GM19467 (cell line): ENCODE measurements at regions not wholly inside any gene's neighbourhood (a gene's known extent, or its start where the extent isn't known, plus 50 kb on each side); places are given as distances from the start of the nearest gene placed in this dataset.
"Not testable (repeated sequence)": the region's sequence is repeated elsewhere in the genome, so short reads cannot be mapped to it uniquely, and the experiment has no call there.

Source experiments
- ATAC-seq: cut with Tn5 transposase; IDR thresholded peaks from one replicate; pipeline ENCODE4 v1.9.1; 2021; ENCODE audit warnings: mild to moderate bottlenecking, moderate library complexity; ENCODE audit not compliant: unreplicated experiment

DNA sequence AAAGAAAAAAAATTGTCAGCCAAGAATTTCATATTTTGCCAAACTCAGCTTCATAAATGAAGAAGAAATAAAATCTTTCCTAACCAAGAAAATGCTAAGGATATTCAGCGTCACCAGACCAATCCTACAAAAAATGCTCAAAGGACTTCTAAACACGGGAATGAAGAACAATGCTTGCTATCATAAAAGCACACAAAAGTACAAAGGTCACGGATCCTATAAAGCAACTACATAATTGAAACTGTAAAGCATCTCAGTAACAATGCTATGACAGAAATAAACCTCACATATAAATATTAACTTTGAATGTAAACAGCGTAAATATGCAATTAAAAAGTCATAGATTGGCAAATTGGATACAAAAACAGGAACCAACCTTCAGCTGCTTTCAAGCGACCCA lies 1314.6 kb upstream of the GYPC start:
- ATAC-seq = no peak

DNA sequence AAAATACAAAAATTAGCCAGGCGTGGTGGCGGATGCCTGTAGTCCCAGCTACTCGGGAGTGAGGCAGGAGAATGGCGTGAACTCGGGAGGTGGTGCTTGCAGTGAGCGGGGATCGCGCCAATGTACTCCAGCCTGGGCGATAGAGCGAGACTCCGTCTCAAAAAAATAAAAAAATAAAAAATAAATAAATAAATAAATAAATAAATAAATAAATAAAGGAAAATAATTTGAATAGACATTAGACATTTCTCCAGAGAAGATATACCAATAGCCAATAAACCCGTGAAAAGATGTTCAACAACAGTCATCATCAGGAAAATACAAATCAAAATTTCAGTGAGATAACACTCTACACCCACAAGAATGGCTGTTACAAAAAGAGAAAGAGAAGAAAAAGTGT lies 1302.4 kb upstream of the GYPC start:
- ATAC-seq = not testable (repeated sequence)

DNA sequence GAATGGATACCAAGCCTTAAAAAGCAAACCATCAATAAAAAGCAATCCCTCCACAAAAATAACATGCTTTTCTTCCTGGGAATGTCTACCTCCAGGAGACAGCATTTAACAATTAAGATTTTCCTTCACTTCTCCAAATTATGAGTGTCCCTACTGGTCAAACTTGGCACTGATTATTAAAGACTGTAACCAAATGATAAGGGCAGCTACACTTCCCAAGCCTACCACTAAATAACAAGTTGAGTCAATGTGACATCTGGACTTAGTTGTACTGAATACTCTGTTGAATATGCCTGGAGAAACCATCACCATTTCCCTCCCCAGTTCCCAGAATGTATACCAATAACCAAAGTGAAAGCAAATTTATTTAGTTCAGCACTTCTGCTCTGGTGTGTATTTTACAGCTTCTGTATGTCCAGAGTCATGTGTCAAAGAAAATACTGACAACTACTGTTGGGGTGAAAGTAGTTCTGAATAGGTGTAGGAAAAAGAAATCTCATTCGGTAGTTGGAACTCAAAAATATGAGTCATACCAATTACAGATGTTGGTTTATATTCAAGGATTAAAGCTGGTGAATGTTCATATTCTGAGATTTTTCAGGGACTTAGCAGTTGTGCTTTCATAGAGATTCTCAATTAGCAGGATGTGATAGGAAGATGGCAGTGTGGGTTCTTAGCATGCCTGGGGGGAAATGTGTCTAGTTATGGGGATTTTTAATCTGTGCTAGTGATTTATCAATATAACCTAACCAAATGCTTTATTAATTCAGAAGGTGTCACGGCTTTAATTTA lies 1291.6 kb upstream of the GYPC start:
- no peak for ATAC-seq

DNA sequence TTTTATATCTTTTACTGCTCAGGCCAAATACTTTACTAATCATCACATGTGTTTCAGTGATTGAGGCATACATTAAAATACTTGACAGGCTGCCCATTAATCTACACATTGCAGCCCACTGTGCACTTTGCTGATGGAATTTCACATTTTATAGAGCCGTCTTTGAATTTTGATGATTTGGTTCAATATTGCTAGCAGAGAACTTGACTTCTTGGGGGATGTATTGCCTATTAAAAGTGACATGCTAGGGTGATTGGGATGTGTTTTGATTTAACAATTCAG lies 1291.0 kb upstream of the GYPC start:
- ATAC-seq = no peak

DNA sequence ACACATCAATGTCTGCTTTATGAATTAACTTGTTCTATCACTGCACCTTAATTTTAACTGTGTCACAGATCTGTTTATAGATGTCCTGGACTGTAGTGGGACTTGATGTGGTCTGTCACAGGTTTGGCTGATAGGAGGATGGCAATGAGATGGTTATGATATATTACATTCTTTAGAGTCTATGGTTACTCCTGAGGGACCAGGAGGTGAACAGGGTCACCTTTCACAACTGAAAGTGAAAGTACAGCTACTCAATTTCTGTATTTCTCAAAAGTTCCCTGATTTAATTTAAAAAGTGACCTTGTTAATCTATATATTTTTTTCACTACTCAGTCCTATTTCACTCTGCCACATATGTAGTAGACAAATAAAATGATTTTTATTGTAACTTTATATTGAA lies 1284.1 kb upstream of the GYPC start:
- ATAC-seq = no peak

DNA sequence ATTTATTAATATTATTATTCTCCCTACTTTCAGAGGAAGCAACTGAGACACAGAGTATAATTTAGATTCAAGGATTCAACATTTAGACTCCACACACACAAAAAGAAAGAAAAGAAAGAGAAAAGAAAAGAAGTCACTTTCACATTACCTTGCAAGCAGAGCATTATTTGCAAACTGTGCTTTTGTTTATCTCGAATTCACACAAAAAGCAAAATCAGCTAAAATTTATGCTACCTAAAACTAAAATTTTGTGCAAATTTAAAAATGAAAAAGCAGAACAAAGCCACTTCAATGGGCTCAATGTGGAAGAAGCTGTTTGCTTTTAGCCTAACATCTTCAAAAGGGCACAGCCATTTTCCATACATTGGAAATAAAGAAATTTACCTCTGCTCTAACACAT lies 1282.7 kb upstream of the GYPC start:
- no peak for ATAC-seq

DNA sequence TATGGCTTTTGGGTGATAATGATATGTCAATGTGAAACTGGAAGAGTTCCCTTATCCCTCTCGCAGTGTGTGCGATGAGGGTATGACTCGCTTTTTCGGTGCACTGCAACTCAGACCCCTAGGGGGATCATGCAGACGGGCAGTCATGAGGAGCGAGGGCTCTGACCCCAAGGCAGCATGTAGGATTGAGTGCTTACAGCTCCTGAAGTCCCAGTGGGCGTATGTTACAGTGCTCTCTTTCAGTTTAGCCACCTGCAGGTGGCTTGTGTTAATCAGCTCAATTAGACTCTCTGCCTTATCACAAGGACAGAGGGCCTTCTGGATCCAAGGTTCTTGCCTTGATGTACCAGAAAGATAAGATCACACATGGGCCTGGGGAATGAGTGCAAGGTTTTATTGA lies 1269.9 kb upstream of the GYPC start:
- no peak for ATAC-seq

DNA sequence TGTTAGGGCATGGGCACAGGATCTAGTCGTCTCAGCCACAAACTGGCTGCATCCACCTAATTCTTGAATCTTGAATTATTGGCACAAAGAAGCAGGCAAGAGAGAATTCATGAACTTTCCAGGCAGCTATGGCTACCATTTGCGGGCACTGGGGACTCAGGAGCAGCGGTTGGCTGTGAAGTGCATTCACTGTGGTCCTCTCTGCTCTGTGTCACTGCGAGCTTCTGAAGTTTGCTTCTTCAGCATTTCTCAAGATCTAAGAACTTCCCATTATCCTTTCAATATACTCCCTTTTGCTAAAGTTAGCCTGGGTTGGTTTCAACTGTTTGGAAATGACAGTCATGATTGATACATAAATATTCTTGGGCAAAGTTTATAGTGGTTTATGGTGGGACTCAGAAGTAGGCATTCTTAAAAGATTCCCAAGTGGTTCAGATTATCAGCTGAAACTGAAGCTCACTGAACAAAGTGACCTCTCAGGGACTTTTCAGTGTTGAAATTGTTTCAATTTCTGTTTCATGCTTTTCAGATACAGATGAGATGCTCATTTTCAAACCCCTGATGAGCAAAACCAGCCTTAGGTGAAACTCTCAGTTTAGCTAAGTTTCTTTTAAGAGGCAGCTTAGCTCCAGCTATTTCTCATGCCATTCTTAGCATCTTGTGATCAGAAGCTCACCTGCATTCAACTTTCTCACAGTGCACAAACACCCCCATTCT lies 1258.3 kb upstream of the GYPC start:
- ATAC-seq = peak; percentile 79

DNA sequence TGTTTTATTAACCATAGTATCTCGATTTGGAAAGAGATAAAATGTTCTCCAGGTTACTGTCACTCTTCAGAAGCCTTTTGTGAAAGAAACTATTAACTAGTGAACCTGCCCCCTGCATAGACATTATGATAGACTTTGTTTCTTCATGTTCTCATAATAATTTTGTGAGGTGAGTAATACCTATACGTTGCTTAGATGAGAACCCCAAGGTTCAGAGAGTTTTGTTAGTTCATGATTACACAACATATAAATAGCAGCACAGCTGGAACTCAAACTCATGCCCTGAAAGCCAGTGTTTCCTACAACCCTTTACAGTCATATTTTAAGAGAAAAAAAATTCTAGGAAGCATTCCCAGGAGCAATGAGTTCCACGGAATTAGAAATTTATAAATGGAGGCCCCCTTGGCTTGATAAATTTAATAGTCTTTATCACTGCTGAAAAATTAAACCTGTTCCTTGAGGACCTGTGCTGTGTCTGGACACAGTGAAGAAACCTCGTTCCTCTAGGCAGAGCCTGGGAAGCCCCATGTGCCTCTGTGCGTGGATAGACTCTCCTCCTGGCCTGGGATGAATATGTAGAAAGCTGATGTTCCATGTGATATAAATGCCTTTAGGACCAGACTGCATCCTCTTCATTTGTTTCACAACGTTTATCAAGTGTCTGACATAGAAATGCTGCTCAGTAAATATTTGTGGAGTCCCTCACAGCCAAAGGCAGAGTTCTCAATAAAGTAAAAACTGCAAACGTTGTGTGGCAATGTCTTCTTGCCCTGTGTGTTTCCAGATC lies 1257.0 kb upstream of the GYPC start:
- ATAC-seq = peak; percentile 51

DNA sequence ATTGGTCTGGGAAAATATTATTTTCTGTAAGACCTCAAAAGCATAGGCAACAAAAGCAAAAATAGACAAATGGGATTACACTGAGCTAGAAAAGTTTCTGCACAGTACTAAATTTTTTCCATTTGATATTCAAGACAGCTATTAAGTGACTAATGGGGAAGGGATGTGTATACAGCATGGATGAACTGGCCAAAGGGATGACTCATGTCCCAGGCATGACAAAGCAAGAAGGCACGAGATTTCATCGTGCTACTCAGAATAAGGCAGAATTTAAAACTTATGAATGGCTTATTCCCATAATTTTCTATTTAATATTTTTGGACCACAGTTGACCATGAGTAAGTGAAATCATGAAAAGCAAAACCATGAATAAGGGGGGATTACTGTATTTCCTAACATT lies 1250.1 kb upstream of the GYPC start:
- ATAC-seq = no peak

DNA sequence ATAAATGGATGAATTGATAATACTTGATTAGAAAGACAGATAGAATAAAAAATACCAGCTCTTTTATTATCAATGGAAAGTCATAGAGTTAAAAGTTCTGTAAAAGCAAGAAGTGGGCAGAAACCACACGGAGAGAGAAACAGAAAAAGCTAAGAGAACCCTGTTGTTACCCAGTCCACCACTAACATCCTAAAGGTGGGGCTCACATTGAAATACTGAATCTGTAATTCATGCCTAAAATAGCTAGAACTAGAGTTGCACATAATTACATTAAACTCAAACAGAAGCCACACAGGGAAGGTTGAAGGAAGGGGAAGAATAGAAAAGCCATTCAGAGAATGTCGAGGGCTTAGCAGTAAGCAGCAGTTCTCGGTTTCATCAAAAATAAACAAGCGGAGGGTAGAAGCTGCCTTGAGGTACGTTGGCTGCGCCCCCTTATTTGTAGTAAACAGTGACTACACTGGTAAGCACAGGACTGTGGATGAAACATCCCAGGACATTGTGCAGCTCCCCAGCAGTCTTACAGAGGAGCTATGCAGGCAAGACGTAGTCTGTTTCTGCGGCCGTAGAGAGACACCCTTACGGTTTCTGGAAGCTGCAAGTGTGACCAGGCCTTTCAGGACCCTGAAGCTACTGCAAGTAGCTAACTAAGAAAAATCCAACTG lies 1247.0 kb upstream of the GYPC start:
- no peak for ATAC-seq

DNA sequence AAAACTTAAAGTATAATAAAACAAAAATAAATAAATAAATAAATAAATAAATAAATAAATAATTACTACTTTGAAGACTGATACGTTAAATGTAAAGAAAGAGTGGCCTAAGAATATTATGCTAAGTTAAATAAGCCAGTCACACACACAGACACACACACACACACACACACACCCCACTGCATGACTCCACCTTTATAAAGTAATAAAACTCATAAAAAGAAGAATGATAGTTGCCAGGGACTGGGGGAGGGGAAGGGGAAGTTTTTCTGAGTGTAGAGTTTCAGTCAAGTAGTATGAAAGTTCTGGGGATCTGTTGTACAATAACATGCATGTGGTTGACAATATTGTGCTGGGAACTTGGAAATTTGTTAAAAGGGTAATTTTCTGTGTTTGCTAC lies 1237.5 kb upstream of the GYPC start:
- ATAC-seq = no peak

DNA sequence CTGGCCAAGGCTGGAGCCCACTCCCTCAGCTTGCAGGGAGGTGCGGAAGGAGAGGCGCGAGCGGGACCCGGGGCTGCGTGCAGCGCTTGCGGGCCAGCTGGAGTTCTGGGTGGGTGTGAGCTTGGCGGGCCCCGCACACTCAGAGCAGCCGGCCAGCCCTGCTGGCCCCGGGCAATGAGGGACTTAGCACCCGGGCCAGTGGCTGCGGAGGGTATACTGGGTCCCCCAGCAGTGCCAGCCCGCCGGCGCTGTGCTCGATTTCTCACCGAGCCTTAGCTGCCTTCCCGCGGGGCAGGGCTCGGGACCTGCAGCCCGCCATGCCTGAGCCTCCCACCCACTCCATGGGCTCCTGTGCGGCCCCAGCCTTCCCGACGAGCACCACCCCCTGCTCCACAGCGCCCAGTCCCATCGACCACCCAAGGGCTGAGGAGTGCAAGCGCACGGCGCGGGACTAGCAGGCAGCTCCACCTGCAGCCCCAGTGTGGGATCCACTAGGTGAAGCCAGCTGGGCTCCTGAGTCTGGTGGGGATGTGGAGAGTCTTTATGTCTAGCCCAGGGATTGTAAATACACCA lies 1233.7 kb upstream of the GYPC start:
- ATAC-seq = not testable (repeated sequence)

DNA sequence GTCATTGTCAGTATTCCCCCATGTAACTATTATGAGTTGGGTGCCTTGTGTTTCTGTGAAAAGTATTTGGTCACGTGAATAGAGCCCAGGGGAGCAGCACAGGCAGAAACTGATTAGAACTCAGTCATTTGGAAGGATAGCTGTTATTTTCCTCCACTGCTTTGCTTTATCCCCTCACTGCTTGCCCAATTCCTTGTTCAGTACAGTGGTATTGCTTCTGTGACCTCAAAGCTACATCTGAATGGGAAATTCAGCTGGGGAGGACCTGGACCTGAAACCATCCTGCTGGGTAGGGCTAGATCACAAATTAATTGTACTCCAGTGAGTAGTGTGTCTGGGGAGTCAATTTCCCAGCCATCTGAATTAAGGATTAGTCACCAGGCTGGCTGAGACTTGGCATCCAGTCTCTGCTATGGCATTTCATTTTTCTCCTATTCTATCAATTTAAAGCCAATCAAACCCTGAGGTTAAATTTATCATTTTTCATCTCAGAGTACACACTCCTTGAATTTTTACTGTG lies 1231.6 kb upstream of the GYPC start:
- ATAC-seq = no peak

DNA sequence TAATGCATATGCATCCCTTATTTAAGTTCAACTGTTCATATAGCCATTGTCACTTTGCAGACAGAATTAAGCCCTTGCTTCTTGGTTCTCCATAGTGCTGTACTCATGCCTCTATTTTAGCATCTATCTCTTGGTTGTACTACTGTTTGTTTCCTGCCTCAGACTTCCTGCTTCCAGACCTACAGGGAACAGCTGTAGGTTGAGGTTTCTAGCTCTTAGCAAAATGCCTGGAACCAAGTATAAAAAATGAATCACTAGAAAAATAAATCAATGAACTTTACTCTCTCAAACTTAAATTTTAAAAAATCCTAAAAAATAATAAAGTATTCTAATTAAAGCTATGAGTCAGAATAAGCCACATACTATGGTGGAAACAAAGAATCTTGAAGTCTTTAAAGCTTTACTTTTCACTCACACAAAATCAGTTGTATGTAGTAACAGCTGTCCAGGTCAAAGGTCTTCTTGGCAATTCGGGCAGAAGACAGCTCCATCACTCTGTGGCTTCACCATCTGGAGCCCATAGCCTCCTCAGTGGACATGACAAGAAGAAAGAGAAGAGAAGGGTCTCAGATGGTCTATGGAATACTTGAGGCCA lies 1228.1 kb upstream of the GYPC start:
- no peak for ATAC-seq

DNA sequence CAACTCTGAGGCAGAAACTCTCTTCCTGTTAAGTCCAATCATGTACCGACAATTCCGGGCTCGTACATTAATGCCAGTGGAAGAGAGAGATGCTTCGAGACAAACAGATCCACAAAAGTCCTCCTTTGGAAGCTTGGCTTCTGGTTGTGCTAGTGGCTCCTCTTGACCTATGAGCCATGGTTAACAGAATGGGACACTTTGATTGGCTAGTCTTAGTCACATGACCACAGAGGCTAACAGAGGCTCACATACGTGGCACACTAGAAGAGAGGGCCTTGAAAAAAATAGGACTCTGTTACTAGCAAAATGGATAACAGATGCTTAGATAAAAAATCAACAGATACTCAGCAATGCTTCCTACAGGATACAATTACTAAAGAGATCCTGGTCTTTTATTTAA lies 1211.9 kb upstream of the GYPC start:
- no peak for ATAC-seq

DNA sequence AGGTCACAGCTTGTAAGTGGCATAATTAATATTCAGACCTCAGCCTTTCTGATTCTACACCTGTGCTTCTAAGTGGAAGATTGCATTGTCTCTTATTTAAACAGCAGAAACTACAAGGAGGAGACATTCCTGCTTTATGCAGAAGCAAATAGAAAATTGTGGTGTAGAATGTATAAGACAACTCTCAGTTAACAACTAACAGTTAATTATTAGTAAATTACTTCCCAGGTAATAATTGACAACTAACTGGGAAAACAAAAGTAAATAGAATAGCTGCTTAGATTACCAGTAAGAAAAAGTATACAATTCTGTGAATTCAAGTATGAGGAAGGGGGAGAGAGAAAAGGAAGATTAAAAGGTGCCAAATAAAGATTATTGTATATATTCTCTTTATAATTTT lies 1210.5 kb upstream of the GYPC start:
- ATAC-seq = no peak

DNA sequence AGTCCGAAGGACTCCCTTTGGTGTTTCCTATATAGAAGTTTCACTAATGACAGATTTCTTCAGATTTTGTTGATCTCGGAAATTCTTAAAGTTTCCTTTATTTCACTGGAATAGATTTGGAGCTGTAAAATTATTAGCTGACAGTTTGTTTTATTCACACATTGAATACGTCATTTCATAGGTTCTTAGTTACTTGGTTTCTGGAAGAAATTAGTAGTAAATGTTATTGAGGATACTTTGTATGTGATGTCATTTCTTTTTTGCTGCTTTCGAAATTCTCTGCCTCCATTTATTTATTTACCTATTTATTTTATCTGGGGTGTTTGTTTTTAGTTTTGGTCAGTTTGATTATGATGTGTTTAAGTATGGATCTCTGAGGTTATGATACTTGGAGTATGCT lies 1205.9 kb upstream of the GYPC start:
- ATAC-seq = no peak

DNA sequence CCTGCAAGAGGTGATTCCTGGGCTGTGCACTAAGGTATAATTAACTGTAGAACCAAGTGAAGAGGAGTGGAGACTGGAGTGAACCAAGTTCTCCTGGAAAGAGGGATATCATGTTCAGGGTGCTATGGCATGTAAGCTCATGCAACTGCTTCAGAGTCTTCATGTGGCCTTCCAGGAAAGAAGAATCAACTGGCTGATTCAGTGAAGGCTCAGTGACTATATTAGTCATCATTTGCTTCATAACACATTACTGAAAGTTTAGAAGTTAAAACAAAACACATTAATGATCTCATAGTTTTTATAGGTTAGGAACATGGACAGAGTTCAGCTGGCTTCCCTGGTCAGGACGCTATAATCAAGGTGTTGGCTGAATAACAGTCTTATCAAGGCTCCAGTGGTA lies 1200.8 kb upstream of the GYPC start:
- ATAC-seq = no peak

DNA sequence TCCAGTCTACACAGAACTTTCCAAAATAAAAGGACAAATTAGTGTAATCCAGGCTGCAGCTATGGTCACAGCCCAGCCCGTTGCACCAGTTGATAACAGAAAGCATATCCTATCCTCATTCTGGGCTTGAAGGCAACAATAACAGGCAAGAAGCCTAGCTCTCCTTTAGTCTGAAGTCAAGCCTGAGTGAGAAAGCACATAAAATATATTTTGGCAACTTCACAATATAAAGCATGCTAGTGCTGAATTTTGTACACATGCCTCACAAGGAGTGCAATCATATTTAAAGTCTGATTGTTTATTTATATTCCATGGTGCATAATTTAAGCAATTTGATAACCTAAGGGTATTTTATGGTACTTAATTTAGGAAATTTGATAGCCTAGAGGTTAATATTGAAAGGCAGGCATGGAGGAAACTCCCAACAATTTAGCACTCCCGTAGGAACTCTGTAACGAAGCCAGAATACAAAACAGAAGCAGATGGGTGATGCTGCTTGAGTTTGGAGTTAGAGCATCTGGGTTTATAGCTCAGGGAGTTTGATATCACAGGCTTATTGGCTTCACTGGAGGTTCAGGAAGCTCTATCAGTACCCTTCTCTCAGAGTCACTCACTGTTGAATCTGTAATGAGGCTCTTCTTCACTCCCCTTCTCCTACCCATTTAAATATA lies 1199.1 kb upstream of the GYPC start:
- no peak for ATAC-seq
